Nephron (organoid): ENCODE measurements at regions not wholly inside any gene's neighbourhood (a gene's known extent, or its start where the extent isn't known, plus 50 kb on each side); places are given as distances from the start of the nearest gene placed in this dataset.

Source experiments
- H3K27ac Mint-ChIP-seq, 3 experiments: 2 replicates each; pipeline ENCODE4 v1.8.0; 2020; ENCODE audit warnings: mixed read lengths in 3 of 3, mild to moderate bottlenecking in 2 of 3, moderate library complexity in 1 of 3
- H3K27me3 Mint-ChIP-seq: 2 replicates; pipeline ENCODE4 v1.8.0; 2021; ENCODE audit warnings: low read depth, mild to moderate bottlenecking, moderate library complexity, mixed read lengths
- H3K36me3 Mint-ChIP-seq: 2 replicates; pipeline ENCODE4 v1.8.0; 2020; ENCODE audit warnings: low read depth, mixed read lengths
- H3K4me1 Mint-ChIP-seq: 2 replicates; pipeline ENCODE4 v1.8.0; 2020; ENCODE audit warnings: mixed read lengths
- H3K4me3 Mint-ChIP-seq, 3 experiments: 2 replicates each; pipeline ENCODE4 v1.8.0; 2020; ENCODE audit warnings: mild to moderate bottlenecking in 3 of 3, mixed read lengths in 3 of 3, moderate library complexity in 2 of 3
- H3K9me3 Mint-ChIP-seq: 2 replicates; pipeline ENCODE4 v1.8.0; 2020; ENCODE audit warnings: mixed read lengths
- CTCF ChIP-seq, 3 experiments: fragments of 200-600 bp; sonication (generic); IDR thresholded peaks; one replicate each; pipeline ENCODE4 v1.5.0; 2021; ENCODE audit warnings: antibody characterized with exemption in 3 of 3; ENCODE audit not compliant: unreplicated experiment in 3 of 3

DNA sequence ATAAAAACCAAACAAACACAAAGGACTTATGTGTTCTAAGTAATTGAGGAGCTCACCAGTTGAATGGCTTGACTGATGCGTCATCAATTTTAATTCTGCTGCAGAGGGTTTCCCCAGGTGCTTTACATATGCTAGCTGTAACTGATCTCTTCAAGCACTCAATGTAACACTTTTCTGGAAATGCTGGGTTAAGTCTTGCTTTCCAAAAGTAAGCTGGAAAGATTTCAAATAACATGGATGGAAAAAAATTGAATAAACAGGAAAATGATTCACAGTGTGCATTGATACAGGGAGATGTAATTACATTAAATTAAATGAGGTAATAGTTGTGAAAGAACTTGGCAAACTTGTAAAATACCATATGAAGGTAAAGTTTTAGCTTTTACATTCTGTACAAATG is 186.7 kb upstream of the WDFY3 start:
- Mint-ChIP-seq H3K27ac (no peak overlapping the region), H3K4me1 (peaks cover 35% of the 10 kb centered on the region), H3K36me3 (no peaks in the 10 kb centered on the region), H3K27me3 (no peaks in the 10 kb centered on the region), H3K4me3 (no peak overlapping the region), H3K9me3 (no peaks in the 10 kb centered on the region)
- no peak for TF ChIP-seq CTCF (IDR thresholded peaks at IDR 0.05; ENCODE audit: unreplicated experiment in 3 of 3)

DNA sequence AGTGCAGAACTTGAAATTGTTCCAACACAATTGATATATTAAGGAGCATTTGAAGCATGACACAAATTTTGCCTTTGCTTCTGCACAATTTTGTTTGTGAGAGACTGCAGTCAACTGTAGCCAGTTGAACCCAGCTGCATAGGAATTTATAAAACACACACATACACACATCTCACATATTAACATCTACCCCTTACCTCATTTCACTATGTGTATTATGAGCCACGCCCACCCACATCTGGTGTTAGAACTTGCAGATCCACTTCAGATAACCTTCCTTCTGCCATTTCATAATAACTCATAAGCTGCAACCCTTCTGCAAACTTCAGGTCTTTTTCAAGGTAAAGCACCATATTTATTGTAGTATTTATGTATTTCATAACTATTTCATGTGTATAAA is 188.1 kb upstream of the WDFY3 start:
- H3K9me3 Mint-ChIP-seq, result no peaks in the 10 kb centered on the region
- no peak for TF ChIP-seq CTCF (IDR thresholded peaks at IDR 0.05; ENCODE audit: unreplicated experiment in 3 of 3)
- H3K27ac Mint-ChIP-seq, result no peak overlapping the region
- H3K4me3 Mint-ChIP-seq, result no peak overlapping the region
- H3K27me3 Mint-ChIP-seq, result no peaks in the 10 kb centered on the region
- no peaks in the 10 kb centered on the region for H3K36me3 Mint-ChIP-seq
- H3K4me1 Mint-ChIP-seq, result peaks cover 32% of the 10 kb centered on the region

DNA sequence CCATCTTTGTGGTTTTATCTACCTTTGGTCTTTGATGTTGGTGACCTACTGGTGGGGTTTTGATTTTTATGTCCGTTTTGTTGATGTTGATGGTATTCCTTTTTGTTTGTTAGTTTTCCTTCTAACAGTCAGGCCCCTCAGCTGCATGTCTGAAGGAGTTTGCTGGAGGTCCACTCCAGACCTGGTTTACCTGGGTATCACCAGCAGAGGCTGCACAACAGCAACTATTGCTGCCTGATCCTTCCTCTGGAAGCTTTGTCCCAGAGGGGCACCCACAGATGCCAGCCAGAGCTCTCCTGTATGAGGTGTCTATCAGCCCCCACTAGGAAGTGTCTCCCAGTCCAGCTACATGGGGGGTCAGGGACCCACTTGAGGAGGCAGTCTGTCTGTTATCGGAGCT is 199.3 kb upstream of the WDFY3 start:
- Mint-ChIP-seq H3K4me1 (no peaks in the 10 kb centered on the region), H3K9me3 (peaks cover 14% of the 10 kb centered on the region), H3K36me3 (no peaks in the 10 kb centered on the region), H3K27ac (no peak overlapping the region), H3K4me3 (no peak overlapping the region), H3K27me3 (no peaks in the 10 kb centered on the region)
- no peak for TF ChIP-seq CTCF (IDR thresholded peaks at IDR 0.05; ENCODE audit: unreplicated experiment in 3 of 3)

DNA sequence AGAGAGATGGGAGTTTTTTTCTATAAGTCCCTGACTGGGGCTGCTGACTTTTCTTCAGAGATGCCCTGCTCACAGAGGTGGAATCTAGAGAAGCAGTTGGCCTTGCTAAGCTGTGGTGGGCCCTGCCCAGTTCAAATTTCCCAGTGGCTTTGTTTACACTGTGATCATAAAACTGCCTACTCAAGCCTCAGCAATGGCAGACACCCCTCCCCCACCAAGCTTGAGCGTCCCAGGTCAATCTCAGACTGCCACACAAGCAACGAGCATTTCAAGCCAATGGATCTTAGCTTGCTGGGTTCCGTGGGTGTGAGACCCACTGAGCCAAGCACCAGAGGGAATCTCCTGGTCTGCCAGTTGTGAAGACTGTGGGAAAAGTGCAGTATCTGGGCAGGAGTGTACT is 199.8 kb upstream of the WDFY3 start:
- H3K4me1 Mint-ChIP-seq, result no peaks in the 10 kb centered on the region
- H3K4me3 Mint-ChIP-seq, result no peak overlapping the region
- no peak for TF ChIP-seq CTCF (IDR thresholded peaks at IDR 0.05; ENCODE audit: unreplicated experiment in 3 of 3)
- H3K27me3 Mint-ChIP-seq, result no peaks in the 10 kb centered on the region
- H3K27ac Mint-ChIP-seq, result no peak overlapping the region
- no peaks in the 10 kb centered on the region for H3K36me3 Mint-ChIP-seq
- peaks cover 14% of the 10 kb centered on the region for H3K9me3 Mint-ChIP-seq

DNA sequence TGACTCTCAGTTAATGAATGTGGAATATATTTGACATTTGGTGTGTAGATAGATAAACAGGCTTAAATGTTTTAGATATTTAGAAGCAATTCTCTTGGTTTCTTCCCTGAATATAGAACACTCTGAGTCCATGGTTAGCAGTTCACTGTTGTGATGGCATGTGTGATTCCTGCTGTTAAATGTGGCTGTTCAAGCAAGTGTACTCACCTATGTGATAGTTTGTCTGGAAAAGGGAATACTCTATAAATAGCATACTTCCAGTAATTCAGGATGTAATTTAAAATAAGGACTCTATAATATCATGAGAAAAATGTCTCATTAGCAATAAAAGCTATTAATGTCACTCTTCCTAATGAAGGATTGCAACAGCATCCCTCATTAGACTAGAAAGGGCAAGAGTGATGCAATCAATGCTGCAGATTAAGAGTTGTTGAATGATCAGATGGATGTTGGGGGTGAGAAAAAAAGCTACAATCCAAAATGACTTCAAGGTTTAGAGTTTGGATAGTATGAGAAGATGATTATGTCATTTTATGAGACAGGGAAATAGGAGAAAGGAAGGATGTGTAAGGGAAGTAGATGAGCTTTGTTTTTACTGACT is 201.8 kb upstream of the WDFY3 start:
- H3K27me3 Mint-ChIP-seq, result no peaks in the 10 kb centered on the region
- peaks cover 8% of the 10 kb centered on the region for H3K9me3 Mint-ChIP-seq
- H3K27ac Mint-ChIP-seq, result no peak overlapping the region
- no peak for TF ChIP-seq CTCF (IDR thresholded peaks at IDR 0.05; ENCODE audit: unreplicated experiment in 3 of 3)
- H3K4me1 Mint-ChIP-seq, result no peaks in the 10 kb centered on the region
- H3K36me3 Mint-ChIP-seq, result no peaks in the 10 kb centered on the region
- no peak overlapping the region for H3K4me3 Mint-ChIP-seq

DNA sequence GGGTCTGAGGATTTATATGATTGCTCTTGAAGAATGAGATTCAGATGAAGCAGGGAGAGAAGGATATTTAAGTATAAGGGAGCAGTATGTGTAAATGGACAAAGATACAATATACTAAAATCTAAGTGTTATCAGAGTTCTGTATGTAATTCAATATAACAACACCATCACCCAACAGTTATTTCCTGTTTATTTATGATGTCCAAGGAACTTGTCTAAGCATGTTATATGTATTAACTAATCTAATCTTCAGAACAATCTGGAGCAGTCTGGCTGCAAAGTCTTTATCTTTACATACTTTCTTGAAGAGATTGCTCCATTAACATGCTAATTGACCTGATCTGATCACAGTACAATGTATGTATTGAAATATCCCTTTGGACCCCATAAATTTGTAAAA is 203.8 kb upstream of the WDFY3 start:
- no peaks in the 10 kb centered on the region for H3K4me1 Mint-ChIP-seq
- no peak for TF ChIP-seq CTCF (IDR thresholded peaks at IDR 0.05; ENCODE audit: unreplicated experiment in 3 of 3)
- peaks cover 8% of the 10 kb centered on the region for H3K9me3 Mint-ChIP-seq
- no peaks in the 10 kb centered on the region for H3K27me3 Mint-ChIP-seq
- H3K36me3 Mint-ChIP-seq, result no peaks in the 10 kb centered on the region
- no peak overlapping the region for H3K4me3 Mint-ChIP-seq
- no peak overlapping the region for H3K27ac Mint-ChIP-seq
